MCF 10A (cell line): ENCODE measurements at regions not wholly inside any gene's neighbourhood (a gene's known extent, or its start where the extent isn't known, plus 50 kb on each side); places are given as distances from the start of the nearest gene placed in this dataset.

Experiments
- BruUV-seq: library from RNA; stranded (reverse); fragments of 400-500 nt; replicated peaks from 2 replicates; lab custom pipeline; 2021; lab: Mats Ljungman, UMichigan
- CTCF ChIA-PET: fragments of 300-600 bp; sonication (Branson Sonifier 250); formaldehyde crosslinking; extraction: SDS; loops from one replicate; lab custom pipeline; 2021; ENCODE audit warnings: antibody characterized with exemption, inconsistent platforms; lab: Yijun Ruan, JAX
- POLR2A ChIA-PET: fragments of 300-600, 350-650 bp; sonication (Branson Sonifier 250); formaldehyde crosslinking; extraction: SDS; loops from one replicate; lab custom pipeline; 2020; ENCODE audit warnings: antibody characterized with exemption, inconsistent platforms; lab: Yijun Ruan, JAX
- DNase-seq: peaks from one replicate; pipeline ENCODE4 v3.0.0-alpha.2; 2018; ENCODE audit not compliant: unreplicated experiment
- H3K27ac Mint-ChIP-seq: one replicate; pipeline ENCODE4 v1.8.0; 2022; ENCODE audit warnings: mild to moderate bottlenecking, low read depth, mixed read lengths; ENCODE audit not compliant: unreplicated experiment
- H3K27me3 Mint-ChIP-seq: one replicate; pipeline ENCODE4 v1.8.0; 2022; ENCODE audit warnings: mixed read lengths; ENCODE audit not compliant: insufficient read depth, unreplicated experiment
- H3K36me3 Mint-ChIP-seq: one replicate; pipeline ENCODE4 v1.8.0; 2022; ENCODE audit warnings: mild to moderate bottlenecking, moderate library complexity, mixed read lengths; ENCODE audit not compliant: insufficient read depth, unreplicated experiment
- H3K4me1 Mint-ChIP-seq: one replicate; pipeline ENCODE4 v1.8.0; 2022; ENCODE audit warnings: mixed read lengths; ENCODE audit not compliant: insufficient read depth, unreplicated experiment
- H3K4me3 Mint-ChIP-seq: one replicate; pipeline ENCODE4 v1.8.0; 2022; ENCODE audit warnings: mild to moderate bottlenecking, moderate library complexity, mixed read lengths; ENCODE audit not compliant: unreplicated experiment
- H3K9me3 Mint-ChIP-seq: one replicate; pipeline ENCODE4 v1.8.0; 2022; ENCODE audit warnings: mixed read lengths; ENCODE audit not compliant: unreplicated experiment
- intact Hi-C: fragments of 100-400 bp; cut with micrococcal nuclease; formaldehyde crosslinking; loops from 2 replicates; pipeline ENCODE4 v1.14.1; 2022
- TF ChIP-seq, protein P1 (sequence below): fragments of 200-600 bp; IDR thresholded peaks from one replicate; pipeline ENCODE4 v1.8.0; 2022; ENCODE audit warnings: antibody characterized with exemption, mild to moderate bottlenecking; ENCODE audit not compliant: unreplicated experiment

DNA sequence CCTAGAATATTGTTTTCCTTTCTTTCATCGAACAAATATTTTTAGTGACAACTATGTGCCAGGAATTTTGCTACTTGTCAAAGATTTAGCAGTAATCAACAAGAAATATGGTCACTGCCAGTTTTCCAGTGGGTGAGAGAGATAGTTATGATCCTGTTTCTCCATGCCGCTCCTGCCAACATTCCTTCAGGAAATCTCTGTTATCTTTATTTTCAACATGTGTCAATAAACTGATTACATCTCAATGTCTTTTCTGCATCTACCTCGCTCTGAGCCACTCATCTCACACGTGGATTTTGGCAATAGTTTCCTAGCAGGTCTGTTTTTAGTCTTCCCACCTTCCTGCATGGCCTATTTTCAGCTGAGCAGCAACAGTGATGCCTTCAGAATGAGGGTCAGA, 650.0 kb upstream of the STXBP6 start:
- ChIA-PET POLR2A (no interaction called here), CTCF (no interaction called here)
- Mint-ChIP-seq H3K27me3 (no peaks in the 10 kb centered on the region), H3K27ac (no peak overlapping the region), H3K36me3 (no peaks in the 10 kb centered on the region), H3K4me3 (no peak overlapping the region), H3K9me3 (peaks cover 8% of the 10 kb centered on the region), H3K4me1 (no peaks in the 10 kb centered on the region)
- BruUV-seq: no TSS peak
- no peak for DNase-seq
- TF ChIP-seq, protein P1, sequence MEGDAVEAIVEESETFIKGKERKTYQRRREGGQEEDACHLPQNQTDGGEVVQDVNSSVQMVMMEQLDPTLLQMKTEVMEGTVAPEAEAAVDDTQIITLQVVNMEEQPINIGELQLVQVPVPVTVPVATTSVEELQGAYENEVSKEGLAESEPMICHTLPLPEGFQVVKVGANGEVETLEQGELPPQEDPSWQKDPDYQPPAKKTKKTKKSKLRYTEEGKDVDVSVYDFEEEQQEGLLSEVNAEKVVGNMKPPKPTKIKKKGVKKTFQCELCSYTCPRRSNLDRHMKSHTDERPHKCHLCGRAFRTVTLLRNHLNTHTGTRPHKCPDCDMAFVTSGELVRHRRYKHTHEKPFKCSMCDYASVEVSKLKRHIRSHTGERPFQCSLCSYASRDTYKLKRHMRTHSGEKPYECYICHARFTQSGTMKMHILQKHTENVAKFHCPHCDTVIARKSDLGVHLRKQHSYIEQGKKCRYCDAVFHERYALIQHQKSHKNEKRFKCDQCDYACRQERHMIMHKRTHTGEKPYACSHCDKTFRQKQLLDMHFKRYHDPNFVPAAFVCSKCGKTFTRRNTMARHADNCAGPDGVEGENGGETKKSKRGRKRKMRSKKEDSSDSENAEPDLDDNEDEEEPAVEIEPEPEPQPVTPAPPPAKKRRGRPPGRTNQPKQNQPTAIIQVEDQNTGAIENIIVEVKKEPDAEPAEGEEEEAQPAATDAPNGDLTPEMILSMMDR: no peak
- intact Hi-C loops: loop anchor here (2.0 kb wide), 1 partner anchor 15 kb away; no protein-coding TSS in a partner anchor

DNA sequence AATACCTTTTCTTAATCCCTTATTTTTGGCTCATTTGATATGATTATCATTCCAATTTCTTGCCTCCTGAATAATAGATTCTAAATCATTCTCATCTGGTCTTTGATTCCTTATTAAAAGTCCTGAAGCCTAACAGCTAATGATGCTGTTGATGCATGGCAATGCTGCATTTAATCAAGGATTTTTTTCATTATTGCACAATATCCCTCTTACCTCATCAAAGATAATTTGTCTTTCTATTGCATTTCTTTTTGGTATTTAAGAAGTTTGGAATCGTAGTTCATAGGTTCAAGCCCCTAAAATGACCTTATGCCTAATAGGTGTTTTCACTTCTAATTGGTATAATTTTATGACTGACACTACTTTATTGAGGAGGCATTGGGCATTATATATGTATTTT, 648.2 kb upstream of the STXBP6 start:
- Mint-ChIP-seq H3K27me3 (no peaks in the 10 kb centered on the region), H3K9me3 (peaks cover 26% of the 10 kb centered on the region), H3K27ac (no peak overlapping the region), H3K4me1 (no peaks in the 10 kb centered on the region), H3K4me3 (no peak overlapping the region), H3K36me3 (no peaks in the 10 kb centered on the region)
- ChIA-PET POLR2A (no interaction called here), CTCF (no interaction called here)
- no TSS peak for BruUV-seq
- intact Hi-C loops: loop anchor here (2.0 kb wide), 1 partner anchor 13 kb away; no protein-coding TSS in a partner anchor
- TF ChIP-seq, protein P1: no peak
- no peak for DNase-seq

DNA sequence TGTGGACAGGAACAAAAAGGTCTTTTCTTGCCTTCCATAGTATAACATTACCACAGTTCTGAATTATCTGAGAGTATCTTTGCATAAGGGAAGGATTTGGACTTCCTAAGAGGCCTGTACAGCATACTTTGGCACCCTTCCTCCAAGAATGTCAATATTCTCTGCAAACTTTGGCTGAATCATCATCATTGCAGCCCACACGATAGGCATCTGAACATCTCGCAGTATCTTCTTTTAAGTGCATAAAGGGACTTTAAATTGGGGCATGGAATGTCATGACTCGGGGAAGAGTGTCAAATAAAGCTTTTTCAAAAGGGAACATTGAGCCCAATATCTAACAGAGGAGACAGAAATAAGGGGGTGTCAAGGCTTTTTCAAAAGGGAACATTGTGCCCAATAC, 646.2 kb upstream of the STXBP6 start:
- no peaks in the 10 kb centered on the region for H3K4me1 Mint-ChIP-seq
- H3K27me3 Mint-ChIP-seq: no peaks in the 10 kb centered on the region
- H3K4me3 Mint-ChIP-seq: no peak overlapping the region
- CTCF ChIA-PET: interaction anchor here (0.6 kb wide), 1 partner anchor 122 kb away, joined by 3 read pairs; no protein-coding TSS in a partner anchor
- H3K27ac Mint-ChIP-seq: no peak overlapping the region
- no peaks in the 10 kb centered on the region for H3K36me3 Mint-ChIP-seq
- H3K9me3 Mint-ChIP-seq: peaks cover 41% of the 10 kb centered on the region
- POLR2A ChIA-PET: no interaction called here
- no peak for DNase-seq
- intact Hi-C loops: no loop called here
- TF ChIP-seq, protein P1: no peak
- BruUV-seq: no TSS peak

DNA sequence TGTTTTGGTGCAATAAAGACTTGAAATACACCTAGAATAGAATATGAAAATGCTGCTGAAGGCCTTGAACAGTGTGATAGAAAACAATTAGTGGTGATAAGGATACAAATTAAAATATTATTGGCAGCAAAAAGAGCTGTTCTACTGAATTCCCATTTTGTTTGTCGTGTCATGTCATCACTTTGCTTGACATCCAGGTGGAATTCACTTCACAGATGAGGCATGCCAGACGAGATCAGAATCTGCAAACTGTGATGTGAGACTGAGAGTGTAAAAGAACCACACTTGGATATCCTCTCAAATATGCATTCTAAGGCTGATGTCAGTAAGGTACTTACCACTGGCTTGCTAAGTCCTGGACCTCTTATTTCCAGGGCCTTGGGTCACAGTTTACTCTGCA, 635.1 kb upstream of the STXBP6 start:
- POLR2A ChIA-PET: no interaction called here

More for the DNA sequence above, 635.1 kb upstream of the STXBP6 start:
- H3K9me3 Mint-ChIP-seq: peaks cover 18% of the 10 kb centered on the region
- no TSS peak for BruUV-seq
- TF ChIP-seq, protein P1: no peak
- intact Hi-C loops: loop anchor here (2.0 kb wide), 1 partner anchor 14 kb away; no protein-coding TSS in a partner anchor
- H3K27me3 Mint-ChIP-seq: no peaks in the 10 kb centered on the region
- H3K4me3 Mint-ChIP-seq: no peak overlapping the region
- CTCF ChIA-PET: no interaction called here
- no peaks in the 10 kb centered on the region for H3K4me1 Mint-ChIP-seq
- no peak overlapping the region for H3K27ac Mint-ChIP-seq
- H3K36me3 Mint-ChIP-seq: no peaks in the 10 kb centered on the region
- no peak for DNase-seq
